Chondrocyte (in vitro differentiated cells): ENCODE measurements at regions not wholly inside any gene's neighbourhood (a gene's known extent, or its start where the extent isn't known, plus 50 kb on each side); places are given as distances from the start of the nearest gene placed in this dataset.
"Not testable (repeated sequence)": the region's sequence is repeated elsewhere in the genome, so short reads cannot be mapped to it uniquely, and the experiment has no call there.

Experiments
- DNase-seq: peaks from one replicate; pipeline ENCODE4 v3.0.0; 2021; ENCODE audit warnings: mixed read lengths, low spot score
- H3K27ac Mint-ChIP-seq: one replicate; pipeline ENCODE4 v1.8.0; 2021; ENCODE audit warnings: mild to moderate bottlenecking, moderate library complexity, mixed read lengths; ENCODE audit not compliant: unreplicated experiment
- H3K27me3 Mint-ChIP-seq: 2 replicates; pipeline ENCODE4 v1.8.0; 2021; ENCODE audit warnings: low read depth, mixed read lengths
- H3K36me3 Mint-ChIP-seq: 2 replicates; pipeline ENCODE4 v1.8.0; 2021; ENCODE audit warnings: low read depth, mixed read lengths
- H3K4me1 Mint-ChIP-seq: 2 replicates; pipeline ENCODE4 v1.8.0; 2021; ENCODE audit warnings: low read depth, mild to moderate bottlenecking, mixed read lengths
- H3K4me3 Mint-ChIP-seq: one replicate; pipeline ENCODE4 v1.8.0; 2021; ENCODE audit warnings: mild to moderate bottlenecking, moderate library complexity, mixed read lengths; ENCODE audit not compliant: unreplicated experiment
- H3K9me3 Mint-ChIP-seq: 2 replicates; pipeline ENCODE4 v1.8.0; 2021; ENCODE audit warnings: low read depth, mixed read lengths
- CTCF ChIP-seq: fragments of 200-600 bp; sonication (generic); IDR thresholded peaks from 2 replicates; pipeline ENCODE4 v1.5.0; 2021; ENCODE audit warnings: antibody characterized with exemption, mild to moderate bottlenecking, moderate library complexity

- peaks cover 5% of the 10 kb centered on the region for H3K27me3 Mint-ChIP-seq
- no peak overlapping the region for H3K27ac Mint-ChIP-seq
- DNase-seq = no peak
- H3K9me3 Mint-ChIP-seq = peaks cover 8% of the 10 kb centered on the region
- no peaks in the 10 kb centered on the region for H3K36me3 Mint-ChIP-seq
- no peaks in the 10 kb centered on the region for H3K4me1 Mint-ChIP-seq
- H3K4me3 Mint-ChIP-seq = no peak overlapping the region
- TF ChIP-seq CTCF = no peak
These were observed 1032.5 kb downstream of the SOCS6 start for GRCh38 chr18:71321319-71321718.

- H3K27me3 Mint-ChIP-seq = peaks cover 2% of the 10 kb centered on the region
These were observed 1016.0 kb downstream of the SOCS6 start for GRCh38 chr18:71304856-71305255.

GRCh38 chr18:71303743-71304142, 1014.9 kb downstream of the SOCS6 start:
- H3K27me3 Mint-ChIP-seq, H3K9me3 Mint-ChIP-seq, H3K36me3 Mint-ChIP-seq, H3K4me3 Mint-ChIP-seq, H3K4me1 Mint-ChIP-seq, H3K27ac Mint-ChIP-seq, DNase-seq: not testable (repeated sequence)

More at GRCh38 chr18:71304856-71305255, 1016.0 kb downstream of the SOCS6 start:
- no peak for DNase-seq
- TF ChIP-seq CTCF = no peak
- H3K4me1 Mint-ChIP-seq = no peaks in the 10 kb centered on the region
- H3K4me3 Mint-ChIP-seq = no peak overlapping the region
- H3K36me3 Mint-ChIP-seq = no peaks in the 10 kb centered on the region
- no peak overlapping the region for H3K27ac Mint-ChIP-seq
- H3K9me3 Mint-ChIP-seq = peaks cover 3% of the 10 kb centered on the region

GRCh38 chr18:71301596-71301995, 1012.8 kb downstream of the SOCS6 start:
- Mint-ChIP-seq H3K4me1 (no peaks in the 10 kb centered on the region), H3K27ac (no peak overlapping the region), H3K4me3 (no peak overlapping the region), H3K36me3 (no peaks in the 10 kb centered on the region), H3K27me3 (peaks cover 2% of the 10 kb centered on the region), H3K9me3 (no peaks in the 10 kb centered on the region)
- DNase-seq = no peak
- no peak for TF ChIP-seq CTCF

- H3K9me3 Mint-ChIP-seq, DNase-seq, H3K27ac Mint-ChIP-seq, H3K27me3 Mint-ChIP-seq, H3K4me3 Mint-ChIP-seq, H3K36me3 Mint-ChIP-seq, H3K4me1 Mint-ChIP-seq: not testable (repeated sequence)
These were observed 1005.4 kb downstream of the SOCS6 start for GRCh38 chr18:71294201-71294600.

GRCh38 chr18:71293322-71293721, 1004.5 kb downstream of the SOCS6 start:
- DNase-seq = no peak

More at GRCh38 chr18:71293322-71293721, 1004.5 kb downstream of the SOCS6 start:
- H3K27ac Mint-ChIP-seq = no peak overlapping the region
- no peaks in the 10 kb centered on the region for H3K36me3 Mint-ChIP-seq
- no peak overlapping the region for H3K4me3 Mint-ChIP-seq
- no peaks in the 10 kb centered on the region for H3K27me3 Mint-ChIP-seq
- no peaks in the 10 kb centered on the region for H3K9me3 Mint-ChIP-seq
- TF ChIP-seq CTCF = no peak
- no peaks in the 10 kb centered on the region for H3K4me1 Mint-ChIP-seq
